ENCODE measurements at regions not wholly inside any gene's neighbourhood (a gene's known extent, or its start where the extent isn't known, plus 50 kb on each side); places are given as distances from the start of the nearest gene placed in this dataset.

DNA sequence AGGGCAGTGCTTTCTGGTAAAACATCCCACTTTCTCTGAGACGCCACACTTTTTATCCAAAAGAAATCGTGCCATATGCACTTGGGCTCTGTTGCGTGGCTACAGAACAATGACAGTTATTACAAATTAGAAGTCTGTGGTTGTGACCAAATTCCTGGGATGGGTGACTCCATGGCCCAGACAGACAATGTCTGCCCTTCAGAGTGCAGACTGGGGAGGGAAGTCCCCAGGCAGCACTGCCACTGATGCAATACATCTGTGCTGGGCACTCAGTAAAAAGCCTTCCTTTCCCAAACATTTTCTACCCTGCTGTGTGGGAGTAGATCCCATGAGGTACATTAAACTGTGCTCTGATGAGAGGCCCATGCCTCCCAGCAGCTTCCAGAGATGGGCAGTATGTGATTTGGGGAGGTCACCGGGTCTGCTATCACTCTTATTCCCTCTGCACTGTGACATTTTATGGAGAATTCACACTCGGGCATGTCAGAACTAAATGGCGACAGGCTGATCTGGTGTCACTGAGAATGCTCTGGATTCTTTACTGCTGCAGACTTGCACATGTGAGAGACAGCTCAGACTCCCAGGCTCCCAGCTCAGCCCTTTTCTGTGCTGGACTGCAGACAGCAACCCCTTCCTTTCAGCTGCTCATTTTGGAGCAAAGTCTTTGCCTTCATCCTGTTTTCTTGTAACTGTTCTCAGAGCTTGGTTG lies 243.5 kb upstream of the ZNF32 start:
- H3K4me3 ChIP-seq (replicated peaks; ENCODE audit: low read depth, low read length), result no peak overlapping the region
- TF ChIP-seq CTCF (IDR thresholded peaks at IDR 0.05; ENCODE audit: low read length, missing control alignments), result no peak
- peak; percentile 41 for DNase-seq (ENCODE audit: low read depth)

DNA sequence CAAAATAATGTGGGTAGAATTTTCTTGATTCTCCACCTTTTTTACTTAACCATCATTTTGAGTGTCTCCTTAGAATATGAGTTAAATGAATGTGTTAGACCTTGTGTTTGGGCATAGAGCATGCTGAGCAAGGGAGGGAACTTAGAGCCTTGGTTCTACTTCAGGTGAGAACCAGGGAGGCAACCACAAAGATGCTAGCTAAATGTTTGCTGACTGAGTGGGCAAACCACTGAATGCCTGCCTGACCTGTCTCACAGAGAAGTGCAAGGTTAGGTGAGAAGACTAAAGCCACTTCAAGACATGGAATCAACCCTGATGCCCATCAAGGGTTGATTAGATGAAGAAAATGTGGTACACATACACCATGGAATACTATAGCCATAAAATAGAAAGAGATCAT lies 242.6 kb upstream of the ZNF32 start:
- H3K4me3 ChIP-seq (replicated peaks; ENCODE audit: low read depth, low read length), result no peak overlapping the region
- DNase-seq (ENCODE audit: low read depth), result no peak
- TF ChIP-seq CTCF (IDR thresholded peaks at IDR 0.05; ENCODE audit: low read length, missing control alignments), result no peak

DNA sequence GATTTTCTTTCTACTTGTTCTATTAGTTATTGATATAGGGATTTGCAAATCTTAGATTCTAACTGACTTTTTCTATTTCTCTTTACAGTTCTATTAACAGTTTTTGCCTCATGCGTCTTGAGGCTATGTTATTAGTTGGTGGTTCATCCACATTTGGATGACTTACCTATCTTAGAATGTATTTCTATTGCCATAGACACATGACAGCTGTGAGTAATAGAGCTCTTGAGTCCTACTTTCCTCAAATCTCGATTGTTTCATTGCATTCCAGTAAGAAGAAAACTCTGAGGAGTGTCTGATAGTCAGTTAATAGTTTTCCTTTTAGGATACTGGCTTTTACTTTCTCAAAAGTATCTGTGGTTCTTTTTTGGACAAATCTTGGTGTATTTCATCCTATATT lies 241.4 kb upstream of the ZNF32 start:
- TF ChIP-seq CTCF (IDR thresholded peaks at IDR 0.05; ENCODE audit: low read length, missing control alignments), result no peak
- DNase-seq (ENCODE audit: low read depth), result peak; percentile 63
- H3K4me3 ChIP-seq (replicated peaks; ENCODE audit: low read depth, low read length), result no peak overlapping the region

DNA sequence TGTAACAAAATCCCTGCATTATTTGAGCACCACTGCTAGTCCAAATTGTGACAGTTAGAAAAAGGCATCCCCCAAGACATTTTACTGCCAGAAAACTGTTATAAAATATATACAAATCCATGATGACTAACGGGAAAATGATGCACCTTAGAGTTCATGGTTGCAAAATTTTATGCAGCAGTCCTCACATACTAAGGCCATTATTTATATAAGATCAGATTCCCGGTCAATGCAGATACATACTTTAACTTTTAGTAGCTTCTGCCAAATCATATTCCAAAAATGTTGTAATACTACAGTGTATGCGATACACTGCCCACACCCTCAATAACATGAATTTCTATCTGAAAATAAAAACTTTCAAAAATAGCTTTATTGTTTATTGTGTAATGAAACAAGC lies 239.9 kb upstream of the ZNF32 start:
- peak; percentile 88 for DNase-seq (ENCODE audit: low read depth)

DNA sequence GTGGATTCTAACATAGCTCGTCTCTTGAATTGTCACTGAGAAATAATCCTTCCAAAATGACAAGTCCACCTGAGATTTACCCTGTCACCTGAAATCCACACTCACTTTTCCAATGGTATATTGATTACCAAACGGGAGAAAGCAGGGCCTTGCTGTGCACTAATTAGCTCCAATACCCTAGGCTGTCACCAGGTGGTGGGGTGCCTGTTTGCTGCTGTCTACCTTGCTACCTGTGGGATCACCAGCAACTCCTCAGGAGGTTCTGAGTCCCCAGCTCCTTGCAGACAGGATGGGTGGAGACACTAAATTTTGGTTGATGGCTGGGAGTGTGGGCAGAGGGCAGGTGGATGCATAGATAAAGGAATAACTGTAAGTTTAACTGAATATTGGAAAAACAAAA lies 237.2 kb upstream of the ZNF32 start:
- H3K4me3 ChIP-seq (replicated peaks; ENCODE audit: low read depth, low read length), result no peak overlapping the region
- DNase-seq (ENCODE audit: low read depth), result no peak
- TF ChIP-seq CTCF (IDR thresholded peaks at IDR 0.05; ENCODE audit: low read length, missing control alignments), result no peak

More for the DNA sequence above, 239.9 kb upstream of the ZNF32 start:
- H3K4me3 ChIP-seq (replicated peaks; ENCODE audit: low read depth, low read length), result no peak overlapping the region
- TF ChIP-seq CTCF (IDR thresholded peaks at IDR 0.05; ENCODE audit: low read length, missing control alignments), result no peak

DNA sequence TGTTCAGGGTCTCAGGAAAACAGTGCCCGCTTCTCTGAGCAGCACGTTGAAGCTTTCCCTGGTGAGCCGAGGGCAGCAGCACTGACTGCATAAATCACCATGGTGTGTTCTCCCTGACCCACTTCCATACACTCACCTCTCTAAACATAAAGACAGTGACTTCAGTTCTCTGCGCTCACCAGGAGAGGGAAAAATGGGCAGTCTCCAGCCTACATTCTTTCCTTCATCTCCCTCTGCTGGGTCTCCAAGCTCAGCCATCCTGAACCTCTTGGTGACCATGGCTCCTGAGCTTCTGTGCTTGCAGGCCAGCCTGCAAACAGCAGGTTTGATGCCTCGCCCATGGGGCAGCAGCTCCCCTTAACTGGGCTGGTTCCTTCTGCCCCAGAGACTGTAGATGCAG lies 236.6 kb upstream of the ZNF32 start:
- no peak overlapping the region for H3K4me3 ChIP-seq (replicated peaks; ENCODE audit: low read depth, low read length)
- TF ChIP-seq CTCF (IDR thresholded peaks at IDR 0.05; ENCODE audit: low read length, missing control alignments), result no peak
- no peak for DNase-seq (ENCODE audit: low read depth)

DNA sequence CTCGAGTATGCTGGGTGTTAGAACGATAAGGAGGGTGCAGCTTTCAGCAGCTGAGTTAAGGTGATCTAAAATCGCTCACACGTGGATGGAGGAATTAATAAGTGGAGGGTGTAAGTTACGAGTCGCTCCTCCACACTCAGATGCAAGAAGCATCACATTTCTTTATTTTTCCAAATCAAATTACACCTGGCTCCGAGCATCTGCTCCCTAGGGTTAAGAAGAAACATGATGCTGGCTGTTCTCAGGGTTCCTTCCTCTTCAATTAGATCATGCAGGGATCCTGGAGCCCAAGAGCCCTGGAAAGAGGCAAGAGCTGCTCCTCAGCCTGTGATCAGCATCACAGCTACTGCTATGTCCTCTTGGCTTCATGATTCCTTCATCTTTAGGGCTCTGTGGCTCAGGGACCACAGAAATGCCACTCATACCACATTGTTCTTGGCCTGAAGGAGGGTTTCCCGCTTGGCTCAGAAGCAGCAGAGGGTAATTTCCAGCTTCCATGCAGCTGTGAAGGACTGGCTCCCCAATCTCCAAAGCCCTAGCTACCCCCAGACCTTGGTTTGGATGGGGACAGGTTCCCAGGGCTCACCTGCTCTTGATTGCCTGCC lies 235.9 kb upstream of the ZNF32 start:
- no peak for TF ChIP-seq CTCF (IDR thresholded peaks at IDR 0.05; ENCODE audit: low read length, missing control alignments)
- H3K4me3 ChIP-seq (replicated peaks; ENCODE audit: low read depth, low read length), result no peak overlapping the region
- DNase-seq (ENCODE audit: low read depth), result no peak

All from fibroblast of pulmonary artery (primary cell).